Suppressor macrophage (primary cell): ENCODE measurements at regions not wholly inside any gene's neighbourhood (a gene's known extent, or its start where the extent isn't known, plus 50 kb on each side); places are given as distances from the start of the nearest gene placed in this dataset.

Experiments
- DNase-seq, 4 experiments: peaks; one replicate each; pipeline ENCODE4 v3.0.0-alpha.2; 2020 to 2022

- DNase-seq, result no peak
Observed at GRCh38 chr6:140048202-140048790, 673.8 kb upstream of the CITED2 start.

GRCh38 chr6:140047321-140047720 lies 672.9 kb upstream of the CITED2 start:
- DNase-seq, result no peak

- DNase-seq, result peak; percentile 54 to 82 (median 66)
Observed at GRCh38 chr6:140046016-140046632, 671.7 kb upstream of the CITED2 start.

GRCh38 chr6:140045116-140045515 lies 670.7 kb upstream of the CITED2 start:
- no peak for DNase-seq

GRCh38 chr6:140044626-140045025 lies 670.2 kb upstream of the CITED2 start:
- no peak for DNase-seq

- DNase-seq, result peak; percentile 17 to 84 (median 50)
Observed at GRCh38 chr6:140043762-140044378, 669.4 kb upstream of the CITED2 start.

- DNase-seq, result peak in 3 of 4 experiments; percentile 7 to 58 (median 52)
Observed at GRCh38 chr6:140043357-140043756, 668.9 kb upstream of the CITED2 start.

- DNase-seq, result no peak
Observed at GRCh38 chr6:140041571-140042332, 667.3 kb upstream of the CITED2 start.

- DNase-seq, result no peak
Observed at GRCh38 chr6:140041056-140041455, 666.6 kb upstream of the CITED2 start.

- DNase-seq, result peak; percentile 7 to 75 (median 48)
Observed at GRCh38 chr6:140040396-140040795, 665.9 kb upstream of the CITED2 start.

- peak; percentile 45 to 86 (median 65) for DNase-seq
Observed at GRCh38 chr6:140039364-140039763, 664.9 kb upstream of the CITED2 start.

GRCh38 chr6:140036196-140036595 lies 661.7 kb upstream of the CITED2 start:
- DNase-seq, result peak; percentile 12 to 61 (median 37)

GRCh38 chr6:140032189-140032588 lies 657.7 kb upstream of the CITED2 start:
- peak in 3 of 4 experiments; percentile 15 to 58 (median 50) for DNase-seq

- DNase-seq, result no peak
Observed at GRCh38 chr6:140029551-140029950, 655.1 kb upstream of the CITED2 start.

- no peak for DNase-seq
Observed at GRCh38 chr6:140027219-140027618, 652.8 kb upstream of the CITED2 start.

- DNase-seq, result no peak
Observed at GRCh38 chr6:140026546-140026945, 652.1 kb upstream of the CITED2 start.

GRCh38 chr6:140025171-140025570 lies 650.7 kb upstream of the CITED2 start:
- DNase-seq, result no peak

- DNase-seq, result no peak
Observed at GRCh38 chr6:140020207-140020791, 645.9 kb upstream of the CITED2 start.

GRCh38 chr6:140018588-140018987 lies 644.1 kb upstream of the CITED2 start:
- no peak for DNase-seq

- no peak for DNase-seq
Observed at GRCh38 chr6:140017470-140017869, 643.0 kb upstream of the CITED2 start.

- peak in 2 of 4 experiments; percentile 50 to 66 for DNase-seq
Observed at GRCh38 chr6:140012150-140012549, 637.7 kb upstream of the CITED2 start.

- DNase-seq, result no peak
Observed at GRCh38 chr6:140011537-140011936, 637.1 kb upstream of the CITED2 start.

GRCh38 chr6:140009286-140009685 lies 634.8 kb upstream of the CITED2 start:
- no peak for DNase-seq
